Neural progenitor cell (in vitro differentiated cells): ENCODE measurements at regions not wholly inside any gene's neighbourhood (a gene's known extent, or its start where the extent isn't known, plus 50 kb on each side); places are given as distances from the start of the nearest gene placed in this dataset.
A peak's percentile ranks its signal among the peaks of the same experiment; 100 is the strongest.

ENCODE experiments used
- DNase-seq: peaks from one replicate; pipeline ENCODE4 v3.0.0-alpha.2; 2016; ENCODE audit warnings: low spot score
- H2AFZ ChIP-seq: fragments of 200-600 bp; sonication (generic); replicated peaks from 2 replicates; pipeline ENCODE4 v1.6.1; 2016; ENCODE audit warnings: antibody characterized with exemption
- H3F3A ChIP-seq: fragments of 200-600 bp; sonication (generic); 2 replicates; pipeline ENCODE4 v1.6.1; 2016; ENCODE audit warnings: antibody characterized with exemption, low read depth
- H3K27ac ChIP-seq: fragments of 200-600 bp; sonication (generic); 2 replicates; pipeline ENCODE4 v1.5.1; 2016; ENCODE audit warnings: mild to moderate bottlenecking
- H3K27me3 ChIP-seq: fragments of 200-600 bp; sonication (generic); 2 replicates; pipeline ENCODE4 v1.6.1; 2016; ENCODE audit warnings: mild to moderate bottlenecking, moderate library complexity
- H3K36me3 ChIP-seq: fragments of 200-600 bp; sonication (generic); 2 replicates; pipeline ENCODE4 v1.5.1; 2016
- H3K4me1 ChIP-seq: fragments of 200-600 bp; sonication (generic); 2 replicates; pipeline ENCODE4 v1.6.1; 2016; ENCODE audit warnings: mixed run types
- H3K4me2 ChIP-seq: fragments of 200-600 bp; sonication (generic); 2 replicates; pipeline ENCODE4 v1.6.1; 2016
- H3K4me3 ChIP-seq: fragments of 200-600 bp; sonication (generic); 2 replicates; pipeline ENCODE4 v1.5.1; 2016
- H3K79me2 ChIP-seq: fragments of 200-600 bp; sonication (generic); 2 replicates; pipeline ENCODE4 v1.6.1; 2016; ENCODE audit warnings: low read depth
- H3K9ac ChIP-seq: fragments of 200-600 bp; sonication (generic); 2 replicates; pipeline ENCODE4 v1.6.1; 2016
- H3K9me3 ChIP-seq: fragments of 200-600 bp; sonication (generic); 2 replicates; pipeline ENCODE4 v1.5.1; 2016; ENCODE audit warnings: low read depth
- H4K20me1 ChIP-seq: fragments of 200-600 bp; sonication (generic); 2 replicates; pipeline ENCODE4 v1.6.1; 2016; ENCODE audit warnings: low read depth
- H3K27ac Mint-ChIP-seq: 3 replicates; pipeline ENCODE4 v1.8.0; 2021; ENCODE audit warnings: mixed read lengths
- H3K27me3 Mint-ChIP-seq: 2 replicates; pipeline ENCODE4 v1.8.0; 2022; ENCODE audit warnings: low read depth, mild to moderate bottlenecking, inconsistent platforms, moderate library complexity, mixed read lengths; ENCODE audit not compliant: insufficient read depth
- H3K36me3 Mint-ChIP-seq: 3 replicates; pipeline ENCODE4 v1.8.0; 2021; ENCODE audit warnings: mixed read lengths
- H3K4me1 Mint-ChIP-seq: 3 replicates; pipeline ENCODE4 v1.8.0; 2021; ENCODE audit warnings: mixed read lengths
- H3K4me3 Mint-ChIP-seq: 3 replicates; pipeline ENCODE4 v1.8.0; 2021; ENCODE audit warnings: mild to moderate bottlenecking, moderate library complexity, mixed read lengths
- H3K9me3 Mint-ChIP-seq: 3 replicates; pipeline ENCODE4 v1.8.0; 2020; ENCODE audit warnings: mixed read lengths
- CTCF ChIP-seq: fragments of 200-600 bp; sonication (generic); IDR thresholded peaks from 2 replicates; pipeline ENCODE4 v1.5.1; 2017; ENCODE audit warnings: antibody characterized with exemption, mild to moderate bottlenecking
- EZH2 ChIP-seq: fragments of 200-600 bp; sonication (generic); IDR thresholded peaks from 2 replicates; pipeline ENCODE4 v1.6.1; 2017; ENCODE audit warnings: antibody characterized with exemption, mild to moderate bottlenecking, moderate library complexity
- EZH2phosphoT487 ChIP-seq: fragments of 200-600 bp; sonication (generic); IDR thresholded peaks from 2 replicates; pipeline ENCODE4 v1.6.1; 2017; ENCODE audit warnings: antibody characterized with exemption

DNA sequence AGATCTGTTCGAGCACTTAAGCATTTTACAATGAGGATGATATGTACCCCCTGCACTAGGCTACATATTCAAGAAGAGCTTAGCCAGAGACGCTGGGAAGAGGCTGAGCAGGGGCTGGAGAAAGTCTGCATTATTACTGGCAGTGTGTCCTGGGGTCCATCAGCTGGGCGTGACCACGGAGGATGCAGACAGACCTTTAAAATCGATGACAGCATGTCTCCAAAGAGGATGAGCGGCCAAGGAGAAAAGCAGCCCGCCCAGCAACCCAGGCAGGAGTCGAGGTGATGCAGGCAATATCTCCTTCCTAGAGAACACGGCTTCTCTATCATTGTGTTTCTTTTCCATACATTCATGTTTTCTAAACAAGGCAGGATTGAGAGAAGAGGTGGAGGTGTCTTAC, 300.7 kb downstream of the USP46 start:
- no peaks in the 10 kb centered on the region for H3K36me3 Mint-ChIP-seq
- no peak overlapping the region for H3K4me3 Mint-ChIP-seq
- no peaks in the 10 kb centered on the region for H3K4me1 ChIP-seq
- TF ChIP-seq CTCF (no peak), EZH2phosphoT487 (no peak), EZH2 (no peak)
- no peak overlapping the region for H3K27ac ChIP-seq
- H3K4me1 Mint-ChIP-seq, result peaks cover 10% of the 10 kb centered on the region
- H3K27me3 Mint-ChIP-seq, result no peaks in the 10 kb centered on the region
- no peak for DNase-seq
- H3K27ac Mint-ChIP-seq, result no peak overlapping the region
- H3K79me2 ChIP-seq, result no peaks in the 10 kb centered on the region
- H3K9ac ChIP-seq, result no peak overlapping the region
- H3F3A ChIP-seq, result no peaks in the 10 kb centered on the region
- no peaks in the 10 kb centered on the region for H3K9me3 ChIP-seq
- H2AFZ ChIP-seq, result no peak overlapping the region
- no peaks in the 10 kb centered on the region for H3K36me3 ChIP-seq
- H4K20me1 ChIP-seq, result no peaks in the 10 kb centered on the region
- no peaks in the 10 kb centered on the region for H3K27me3 ChIP-seq
- no peak overlapping the region for H3K4me2 ChIP-seq
- no peaks in the 10 kb centered on the region for H3K9me3 Mint-ChIP-seq
- no peak overlapping the region for H3K4me3 ChIP-seq

- Histone ChIP-seq H3K9ac (no peak overlapping the region), H3K9me3 (no peaks in the 10 kb centered on the region), H3K4me3 (no peak overlapping the region), H3F3A (no peaks in the 10 kb centered on the region), H3K27ac (no peak overlapping the region), H3K4me1 (no peaks in the 10 kb centered on the region), H3K79me2 (no peaks in the 10 kb centered on the region), H2AFZ (peak overlapping the region; percentile 28), H3K27me3 (no peaks in the 10 kb centered on the region), H3K36me3 (no peaks in the 10 kb centered on the region), H4K20me1 (no peaks in the 10 kb centered on the region), H3K4me2 (no peak overlapping the region)
- H3K36me3 Mint-ChIP-seq, result no peaks in the 10 kb centered on the region
- TF ChIP-seq EZH2phosphoT487 (no peak), EZH2 (no peak), CTCF (no peak)
- H3K4me3 Mint-ChIP-seq, result no peak overlapping the region
- H3K27ac Mint-ChIP-seq, result no peak overlapping the region
- H3K27me3 Mint-ChIP-seq, result no peaks in the 10 kb centered on the region
- H3K9me3 Mint-ChIP-seq, result no peaks in the 10 kb centered on the region
- H3K4me1 Mint-ChIP-seq, result peaks cover 8% of the 10 kb centered on the region
- DNase-seq, result no peak
Measured at GRCh38 chr4:52358883-52359321, 300.2 kb downstream of the USP46 start.

DNA sequence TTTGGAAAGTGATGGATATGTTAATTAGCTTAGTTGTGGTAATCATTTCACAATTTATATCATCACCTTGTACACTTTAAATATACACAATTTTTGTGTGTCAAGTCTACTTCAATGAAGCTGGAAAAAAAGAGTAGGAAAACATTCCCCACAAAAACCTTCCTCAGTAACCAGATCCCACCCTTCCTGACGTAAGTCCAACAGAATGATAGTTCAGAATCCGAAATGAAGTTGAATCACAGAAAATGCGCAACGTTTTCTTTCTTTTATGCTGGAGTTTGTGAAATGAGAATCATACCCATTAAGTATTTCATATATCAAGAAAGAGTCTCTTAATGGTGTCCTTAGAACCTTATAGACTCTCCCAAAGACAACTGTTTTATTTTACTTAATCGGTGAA, 292.9 kb downstream of the USP46 start:
- Histone ChIP-seq H3K4me1 (no peaks in the 10 kb centered on the region), H3K9ac (no peak overlapping the region), H3K4me3 (no peak overlapping the region), H4K20me1 (no peaks in the 10 kb centered on the region), H3K27ac (no peak overlapping the region), H3K79me2 (no peaks in the 10 kb centered on the region), H3K9me3 (no peaks in the 10 kb centered on the region), H3K4me2 (no peak overlapping the region), H3K36me3 (no peaks in the 10 kb centered on the region), H2AFZ (no peak overlapping the region), H3F3A (no peaks in the 10 kb centered on the region), H3K27me3 (no peaks in the 10 kb centered on the region)
- H3K4me1 Mint-ChIP-seq, result no peaks in the 10 kb centered on the region
- H3K36me3 Mint-ChIP-seq, result no peaks in the 10 kb centered on the region
- no peaks in the 10 kb centered on the region for H3K9me3 Mint-ChIP-seq
- H3K4me3 Mint-ChIP-seq, result no peak overlapping the region
- TF ChIP-seq EZH2, result no peak
- TF ChIP-seq EZH2phosphoT487, result no peak
- TF ChIP-seq CTCF, result no peak
- no peaks in the 10 kb centered on the region for H3K27me3 Mint-ChIP-seq
- DNase-seq, result no peak
- no peak overlapping the region for H3K27ac Mint-ChIP-seq

GRCh38 chr4:52366621-52367020, 292.5 kb downstream of the USP46 start:
- no peaks in the 10 kb centered on the region for H4K20me1 ChIP-seq

More at GRCh38 chr4:52366621-52367020, 292.5 kb downstream of the USP46 start:
- H3K9me3 ChIP-seq, result no peaks in the 10 kb centered on the region
- H3K4me1 ChIP-seq, result no peaks in the 10 kb centered on the region
- no peak for DNase-seq
- Mint-ChIP-seq H3K4me3 (no peak overlapping the region), H3K27ac (no peak overlapping the region), H3K4me1 (no peaks in the 10 kb centered on the region), H3K36me3 (no peaks in the 10 kb centered on the region), H3K9me3 (no peaks in the 10 kb centered on the region), H3K27me3 (peaks cover 3% of the 10 kb centered on the region)
- no peak overlapping the region for H3K4me2 ChIP-seq
- H2AFZ ChIP-seq, result no peak overlapping the region
- H3K79me2 ChIP-seq, result no peaks in the 10 kb centered on the region
- H3K36me3 ChIP-seq, result no peaks in the 10 kb centered on the region
- no peak overlapping the region for H3K27ac ChIP-seq
- H3K9ac ChIP-seq, result no peak overlapping the region
- H3K4me3 ChIP-seq, result no peak overlapping the region
- H3K27me3 ChIP-seq, result no peaks in the 10 kb centered on the region
- H3F3A ChIP-seq, result no peaks in the 10 kb centered on the region
- TF ChIP-seq CTCF (no peak), EZH2phosphoT487 (no peak), EZH2 (no peak)
